GM12801 (cell line): ENCODE measurements at regions not wholly inside any gene's neighbourhood (a gene's known extent, or its start where the extent isn't known, plus 50 kb on each side); places are given as distances from the start of the nearest gene placed in this dataset.

Experiments used
- TF ChIP-seq, protein P1 (sequence below): IDR thresholded peaks from one replicate; pipeline ENCODE4 v1.5.1; 2011; ENCODE audit warnings: control low read depth; ENCODE audit not compliant: insufficient read length; ENCODE audit errors: extremely low read depth

DNA sequence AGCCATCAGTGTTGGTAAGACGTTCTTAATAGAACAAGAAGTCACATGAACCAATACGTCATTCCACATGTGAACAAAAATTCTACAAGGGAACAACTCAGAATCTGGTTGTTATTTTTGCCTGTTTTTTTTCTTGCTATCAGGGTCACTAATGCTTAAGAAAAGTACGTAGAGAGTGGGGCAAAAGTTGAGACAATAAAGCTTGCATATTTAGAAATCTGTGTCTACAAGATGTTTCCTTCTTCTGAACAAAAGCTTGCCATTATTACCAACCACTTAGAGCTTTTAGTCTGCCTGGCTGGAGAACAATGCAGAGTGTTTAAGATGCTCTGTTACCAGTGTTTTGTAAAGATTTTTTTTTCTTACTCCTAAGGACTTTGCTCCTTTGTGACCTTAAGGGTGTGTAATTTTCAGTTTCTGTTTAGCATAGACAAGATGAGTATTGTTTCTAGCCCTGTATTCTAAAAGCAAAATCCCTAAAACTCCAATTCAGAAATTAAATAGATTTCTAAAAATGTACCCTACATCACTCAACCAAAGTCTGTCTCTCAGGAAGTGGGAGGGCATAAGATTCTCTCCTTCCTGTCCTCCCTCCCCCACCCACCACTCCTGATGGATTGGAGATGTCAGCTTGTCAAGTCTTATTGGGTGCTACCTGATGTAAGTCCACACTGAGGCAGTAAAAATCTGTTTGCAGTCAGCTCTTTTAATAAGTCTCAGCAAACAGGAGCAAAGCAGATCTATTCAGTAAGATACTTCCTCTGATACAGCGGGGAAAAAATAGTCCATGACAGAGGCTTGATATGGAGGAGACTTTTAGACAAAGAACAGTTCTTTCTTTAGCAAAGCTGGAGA, 267.6 kb downstream of the GRIN2B start:
- TF ChIP-seq, protein P1, sequence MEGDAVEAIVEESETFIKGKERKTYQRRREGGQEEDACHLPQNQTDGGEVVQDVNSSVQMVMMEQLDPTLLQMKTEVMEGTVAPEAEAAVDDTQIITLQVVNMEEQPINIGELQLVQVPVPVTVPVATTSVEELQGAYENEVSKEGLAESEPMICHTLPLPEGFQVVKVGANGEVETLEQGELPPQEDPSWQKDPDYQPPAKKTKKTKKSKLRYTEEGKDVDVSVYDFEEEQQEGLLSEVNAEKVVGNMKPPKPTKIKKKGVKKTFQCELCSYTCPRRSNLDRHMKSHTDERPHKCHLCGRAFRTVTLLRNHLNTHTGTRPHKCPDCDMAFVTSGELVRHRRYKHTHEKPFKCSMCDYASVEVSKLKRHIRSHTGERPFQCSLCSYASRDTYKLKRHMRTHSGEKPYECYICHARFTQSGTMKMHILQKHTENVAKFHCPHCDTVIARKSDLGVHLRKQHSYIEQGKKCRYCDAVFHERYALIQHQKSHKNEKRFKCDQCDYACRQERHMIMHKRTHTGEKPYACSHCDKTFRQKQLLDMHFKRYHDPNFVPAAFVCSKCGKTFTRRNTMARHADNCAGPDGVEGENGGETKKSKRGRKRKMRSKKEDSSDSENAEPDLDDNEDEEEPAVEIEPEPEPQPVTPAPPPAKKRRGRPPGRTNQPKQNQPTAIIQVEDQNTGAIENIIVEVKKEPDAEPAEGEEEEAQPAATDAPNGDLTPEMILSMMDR, result no peak

DNA sequence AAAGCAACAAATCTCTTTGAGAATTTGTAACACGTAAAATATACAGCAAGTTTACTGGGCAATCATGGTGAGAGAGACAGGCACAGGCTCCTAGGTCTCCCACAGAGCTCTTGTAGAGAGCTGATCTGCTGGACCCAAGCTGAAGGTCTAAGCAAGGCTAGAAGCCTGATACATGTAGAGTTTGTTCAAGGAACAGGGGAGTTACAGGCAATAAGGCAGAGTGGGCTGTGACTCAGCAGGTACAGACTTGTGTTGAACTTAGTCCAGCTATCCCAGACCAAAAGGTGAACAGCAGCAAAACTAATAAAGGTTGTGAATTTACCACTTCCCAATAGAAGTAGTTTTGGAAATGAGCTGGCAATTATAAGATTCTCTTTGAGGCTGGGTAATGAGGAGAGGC, 273.6 kb downstream of the GRIN2B start:
- TF ChIP-seq, protein P1, result no peak

DNA sequence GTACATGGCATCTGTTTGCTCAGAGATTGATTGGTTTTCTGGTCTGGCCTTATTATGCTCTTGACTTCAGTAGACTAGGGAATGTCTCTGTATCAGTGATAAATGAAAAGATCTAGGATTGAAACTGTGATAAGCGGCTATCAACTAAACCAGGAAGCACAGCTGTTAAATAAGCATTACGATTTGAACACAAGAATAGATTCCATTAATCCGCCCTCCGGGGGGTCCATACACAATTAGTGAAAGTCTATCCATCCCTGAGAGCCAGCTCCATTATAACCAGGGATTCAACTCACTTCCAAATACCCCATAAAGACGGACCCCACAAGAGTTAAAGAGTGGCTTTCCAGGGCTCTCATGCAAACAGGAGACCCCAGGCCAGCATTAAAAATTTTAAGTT, 279.0 kb downstream of the GRIN2B start:
- TF ChIP-seq, protein P1, result no peak

DNA sequence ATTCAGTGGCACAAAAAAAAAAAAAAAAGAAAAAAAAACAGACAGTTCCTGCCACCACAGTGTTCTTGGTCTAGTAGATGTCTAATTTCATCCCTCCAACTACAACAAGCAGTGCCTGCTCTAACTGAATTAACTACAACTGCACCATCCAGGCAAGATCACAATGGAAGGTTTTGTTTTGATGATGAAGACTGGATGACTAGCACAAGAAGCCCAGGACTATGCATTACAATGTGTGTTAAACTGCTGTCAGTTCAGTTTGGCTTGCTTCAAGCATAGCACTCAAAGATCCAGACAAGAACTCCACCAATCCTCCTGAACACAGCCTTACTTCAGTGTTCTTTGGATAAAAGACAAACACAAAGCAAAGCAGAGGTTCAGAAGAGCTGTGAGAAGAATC, 279.9 kb downstream of the GRIN2B start:
- TF ChIP-seq, protein P1, result no peak

DNA sequence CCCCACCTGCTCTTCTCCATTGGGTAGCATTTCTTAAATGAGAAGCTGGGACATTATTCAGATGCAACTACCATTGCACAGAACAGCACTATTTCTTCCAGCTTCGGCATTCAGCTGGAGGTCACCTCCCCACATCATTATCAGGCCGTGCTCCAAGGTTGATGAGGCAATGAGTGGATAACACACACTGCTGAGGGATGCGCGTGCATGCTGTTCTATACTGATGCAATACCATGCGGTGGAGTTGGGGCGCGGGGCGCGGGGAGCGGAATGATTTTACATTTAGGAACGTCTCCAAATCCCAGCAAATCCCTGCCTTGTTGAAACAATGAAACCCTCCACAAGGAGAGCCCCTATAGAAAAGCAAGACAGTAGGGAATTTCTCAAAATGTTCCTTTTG, 283.4 kb downstream of the GRIN2B start:
- TF ChIP-seq, protein P1, result no peak

DNA sequence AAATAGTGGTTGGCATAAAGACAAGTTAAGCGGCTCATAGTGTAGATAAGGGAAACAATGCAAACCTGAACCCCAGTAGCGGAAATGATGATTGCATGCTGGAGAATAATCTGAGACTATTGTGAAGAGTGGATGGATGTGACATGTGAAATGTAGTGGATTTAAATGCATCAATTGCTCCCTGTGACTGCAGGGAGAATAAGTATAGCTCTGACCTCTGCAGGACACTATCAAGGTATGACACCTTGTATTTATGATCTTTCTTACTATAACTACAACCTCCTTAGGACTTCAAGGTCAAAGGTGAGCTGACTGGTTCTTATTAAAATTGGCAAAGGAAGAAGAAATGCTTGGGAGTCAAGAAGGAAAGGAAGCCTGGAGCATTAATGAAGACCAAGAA, 285.6 kb downstream of the GRIN2B start:
- TF ChIP-seq, protein P1, result no peak

DNA sequence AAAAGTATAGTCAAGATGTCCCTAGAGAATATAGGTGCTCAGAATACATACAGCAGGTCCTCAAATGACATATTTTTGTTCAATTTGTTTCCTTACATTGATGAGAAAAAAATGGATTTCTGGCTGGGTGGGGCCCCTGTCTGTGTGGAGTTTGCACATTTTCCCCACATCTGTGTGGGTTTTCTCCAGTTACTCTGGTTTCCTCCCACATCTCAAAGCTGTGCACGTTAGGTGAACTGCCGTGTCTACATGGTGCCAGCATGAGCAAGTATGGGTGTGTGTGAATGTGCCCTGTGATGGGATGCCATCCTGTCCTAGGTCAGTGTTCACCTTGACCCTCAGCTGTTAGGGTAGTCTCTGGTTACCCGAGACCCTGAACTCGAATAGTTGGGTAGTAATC, 289.1 kb downstream of the GRIN2B start:
- TF ChIP-seq, protein P1, result no peak
